GM12878 (cell line): ENCODE measurements at regions not wholly inside any gene's neighbourhood (a gene's known extent, or its start where the extent isn't known, plus 50 kb on each side); places are given as distances from the start of the nearest gene placed in this dataset.

Experiments used
- BACH1 ChIP-seq: fragments of 450-650 bp; IDR thresholded peaks from 2 replicates; pipeline ENCODE4 v1.6.1; 2017; ENCODE audit warnings: mild to moderate bottlenecking, borderline replicate concordance
- CREB1 ChIP-seq: IDR thresholded peaks from 2 replicates; pipeline ENCODE4 v1.6.1; 2012; ENCODE audit warnings: low read depth, mild to moderate bottlenecking, inconsistent platforms
- ETV6 ChIP-seq, 2 experiments: fragments of 450-650 bp in 1 of 2; IDR thresholded peaks in 1 of 2; conservative IDR thresholded peaks in 1 of 2; 2 replicates each; pipeline ENCODE4 v1.6.1; 2014; ENCODE audit warnings: antibody characterized with exemption in 1 of 2, borderline replicate concordance in 1 of 2, low read depth in 1 of 2, mild to moderate bottlenecking in 1 of 2, moderate library complexity in 1 of 2
- RAD21 ChIP-seq: IDR thresholded peaks from 2 replicates; pipeline ENCODE4 v1.6.1; 2011; ENCODE audit warnings: mild to moderate bottlenecking, low read depth, low read length, moderate library complexity; ENCODE audit not compliant: insufficient read depth
- RB1 ChIP-seq: fragments of 450-650 bp; formaldehyde crosslinking; IDR thresholded peaks from 2 replicates; pipeline ENCODE4 v1.6.1; 2017; ENCODE audit warnings: mild to moderate bottlenecking, borderline replicate concordance
- SP1 ChIP-seq: IDR thresholded peaks from one replicate; pipeline ENCODE4 v1.6.1; 2011; ENCODE audit warnings: low read depth, low read length
- TF ChIP-seq, protein P1 (sequence below), 3 experiments: IDR thresholded peaks in 2 of 3; conservative IDR thresholded peaks in 1 of 3; 2 replicates each; pipeline ENCODE4 v1.5.1; 2011; ENCODE audit warnings: low read depth in 3 of 3, low read length in 3 of 3, mild to moderate bottlenecking in 3 of 3, control low read depth in 2 of 3, moderate library complexity in 2 of 3, inconsistent platforms in 1 of 3, mixed read lengths in 1 of 3; ENCODE audit not compliant: control insufficient read depth in 2 of 3, insufficient read depth in 1 of 3; ENCODE audit errors: extremely low read depth in 1 of 3
- TF ChIP-seq, protein P2 (sequence below): IDR thresholded peaks from 2 replicates; pipeline ENCODE4 v1.6.1; 2012; ENCODE audit warnings: mild to moderate bottlenecking, low read depth, low read length
- TF ChIP-seq, protein P3 (sequence below): fragments of 450-650 bp; conservative IDR thresholded peaks from 2 replicates; pipeline ENCODE4 v1.6.1; 2017; ENCODE audit warnings: mild to moderate bottlenecking, moderate library complexity

DNA sequence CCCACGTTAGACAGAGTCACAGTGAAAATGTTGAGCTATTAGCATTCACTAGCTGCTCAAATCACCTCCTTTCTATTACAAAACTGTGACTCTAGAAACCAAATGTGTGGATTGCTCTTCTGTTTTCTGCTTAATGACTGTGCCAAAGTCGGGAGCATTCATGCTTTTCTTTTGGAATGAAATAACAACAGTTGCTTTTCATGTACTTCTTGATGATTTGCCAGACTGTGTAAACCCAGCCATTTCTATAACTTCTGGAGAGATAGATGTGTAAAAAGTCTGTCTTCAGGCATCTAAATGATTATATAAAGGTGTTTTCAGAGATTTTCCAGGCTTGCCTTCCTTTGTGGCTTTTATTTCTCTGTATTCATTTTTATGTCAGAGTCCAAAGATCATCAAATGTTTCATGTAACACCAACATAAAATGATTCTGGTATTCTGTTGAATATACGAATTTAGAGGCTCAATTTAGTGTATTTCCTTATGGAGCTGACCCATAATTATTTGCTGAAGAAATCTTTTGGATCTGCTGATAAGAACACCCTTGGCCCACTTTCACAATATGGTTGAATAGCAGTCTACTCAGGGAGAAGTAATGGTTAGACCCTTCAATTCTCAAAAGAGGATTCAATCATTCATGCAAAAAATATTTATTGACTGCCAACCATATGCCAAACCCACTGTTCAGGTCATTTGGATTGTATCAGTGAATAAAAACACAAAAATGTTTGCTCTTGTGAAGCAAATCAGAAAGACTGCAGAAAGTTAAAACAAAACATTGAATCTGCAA is 581.2 kb downstream of the CDH18 start:
- TF ChIP-seq CREB1 (no peak), RB1 (no peak), ETV6 (conservative IDR thresholded peaks at IDR 0.05 in 1 of 2, IDR thresholded peaks at IDR 0.05 in 1 of 2; ENCODE audit: borderline replicate concordance in 1 of 2, low read depth in 1 of 2) (no peak), SP1 (no peak), RAD21 (no peak), BACH1 (no peak)
- TF ChIP-seq, protein P1, sequence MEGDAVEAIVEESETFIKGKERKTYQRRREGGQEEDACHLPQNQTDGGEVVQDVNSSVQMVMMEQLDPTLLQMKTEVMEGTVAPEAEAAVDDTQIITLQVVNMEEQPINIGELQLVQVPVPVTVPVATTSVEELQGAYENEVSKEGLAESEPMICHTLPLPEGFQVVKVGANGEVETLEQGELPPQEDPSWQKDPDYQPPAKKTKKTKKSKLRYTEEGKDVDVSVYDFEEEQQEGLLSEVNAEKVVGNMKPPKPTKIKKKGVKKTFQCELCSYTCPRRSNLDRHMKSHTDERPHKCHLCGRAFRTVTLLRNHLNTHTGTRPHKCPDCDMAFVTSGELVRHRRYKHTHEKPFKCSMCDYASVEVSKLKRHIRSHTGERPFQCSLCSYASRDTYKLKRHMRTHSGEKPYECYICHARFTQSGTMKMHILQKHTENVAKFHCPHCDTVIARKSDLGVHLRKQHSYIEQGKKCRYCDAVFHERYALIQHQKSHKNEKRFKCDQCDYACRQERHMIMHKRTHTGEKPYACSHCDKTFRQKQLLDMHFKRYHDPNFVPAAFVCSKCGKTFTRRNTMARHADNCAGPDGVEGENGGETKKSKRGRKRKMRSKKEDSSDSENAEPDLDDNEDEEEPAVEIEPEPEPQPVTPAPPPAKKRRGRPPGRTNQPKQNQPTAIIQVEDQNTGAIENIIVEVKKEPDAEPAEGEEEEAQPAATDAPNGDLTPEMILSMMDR (IDR thresholded peaks at IDR 0.05 in 2 of 3, conservative IDR thresholded peaks at IDR 0.05 in 1 of 3; ENCODE audit: control insufficient read depth in 2 of 3, extremely low read depth in 1 of 3, insufficient read depth in 1 of 3, low read depth in 3 of 3, low read length in 3 of 3): no peak
- TF ChIP-seq, protein P2, sequence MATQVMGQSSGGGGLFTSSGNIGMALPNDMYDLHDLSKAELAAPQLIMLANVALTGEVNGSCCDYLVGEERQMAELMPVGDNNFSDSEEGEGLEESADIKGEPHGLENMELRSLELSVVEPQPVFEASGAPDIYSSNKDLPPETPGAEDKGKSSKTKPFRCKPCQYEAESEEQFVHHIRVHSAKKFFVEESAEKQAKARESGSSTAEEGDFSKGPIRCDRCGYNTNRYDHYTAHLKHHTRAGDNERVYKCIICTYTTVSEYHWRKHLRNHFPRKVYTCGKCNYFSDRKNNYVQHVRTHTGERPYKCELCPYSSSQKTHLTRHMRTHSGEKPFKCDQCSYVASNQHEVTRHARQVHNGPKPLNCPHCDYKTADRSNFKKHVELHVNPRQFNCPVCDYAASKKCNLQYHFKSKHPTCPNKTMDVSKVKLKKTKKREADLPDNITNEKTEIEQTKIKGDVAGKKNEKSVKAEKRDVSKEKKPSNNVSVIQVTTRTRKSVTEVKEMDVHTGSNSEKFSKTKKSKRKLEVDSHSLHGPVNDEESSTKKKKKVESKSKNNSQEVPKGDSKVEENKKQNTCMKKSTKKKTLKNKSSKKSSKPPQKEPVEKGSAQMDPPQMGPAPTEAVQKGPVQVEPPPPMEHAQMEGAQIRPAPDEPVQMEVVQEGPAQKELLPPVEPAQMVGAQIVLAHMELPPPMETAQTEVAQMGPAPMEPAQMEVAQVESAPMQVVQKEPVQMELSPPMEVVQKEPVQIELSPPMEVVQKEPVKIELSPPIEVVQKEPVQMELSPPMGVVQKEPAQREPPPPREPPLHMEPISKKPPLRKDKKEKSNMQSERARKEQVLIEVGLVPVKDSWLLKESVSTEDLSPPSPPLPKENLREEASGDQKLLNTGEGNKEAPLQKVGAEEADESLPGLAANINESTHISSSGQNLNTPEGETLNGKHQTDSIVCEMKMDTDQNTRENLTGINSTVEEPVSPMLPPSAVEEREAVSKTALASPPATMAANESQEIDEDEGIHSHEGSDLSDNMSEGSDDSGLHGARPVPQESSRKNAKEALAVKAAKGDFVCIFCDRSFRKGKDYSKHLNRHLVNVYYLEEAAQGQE: no peak
- TF ChIP-seq, protein P3, sequence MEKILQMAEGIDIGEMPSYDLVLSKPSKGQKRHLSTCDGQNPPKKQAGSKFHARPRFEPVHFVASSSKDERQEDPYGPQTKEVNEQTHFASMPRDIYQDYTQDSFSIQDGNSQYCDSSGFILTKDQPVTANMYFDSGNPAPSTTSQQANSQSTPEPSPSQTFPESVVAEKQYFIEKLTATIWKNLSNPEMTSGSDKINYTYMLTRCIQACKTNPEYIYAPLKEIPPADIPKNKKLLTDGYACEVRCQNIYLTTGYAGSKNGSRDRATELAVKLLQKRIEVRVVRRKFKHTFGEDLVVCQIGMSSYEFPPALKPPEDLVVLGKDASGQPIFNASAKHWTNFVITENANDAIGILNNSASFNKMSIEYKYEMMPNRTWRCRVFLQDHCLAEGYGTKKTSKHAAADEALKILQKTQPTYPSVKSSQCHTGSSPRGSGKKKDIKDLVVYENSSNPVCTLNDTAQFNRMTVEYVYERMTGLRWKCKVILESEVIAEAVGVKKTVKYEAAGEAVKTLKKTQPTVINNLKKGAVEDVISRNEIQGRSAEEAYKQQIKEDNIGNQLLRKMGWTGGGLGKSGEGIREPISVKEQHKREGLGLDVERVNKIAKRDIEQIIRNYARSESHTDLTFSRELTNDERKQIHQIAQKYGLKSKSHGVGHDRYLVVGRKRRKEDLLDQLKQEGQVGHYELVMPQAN: no peak
